Ishikawa (cell line): ENCODE measurements at regions not wholly inside any gene's neighbourhood (a gene's known extent, or its start where the extent isn't known, plus 50 kb on each side); places are given as distances from the start of the nearest gene placed in this dataset.

Experiments used
- CEBPB ChIP-seq: IDR thresholded peaks from 2 replicates; pipeline ENCODE4 v1.6.1; 2012
- CREB1 ChIP-seq: IDR thresholded peaks from 2 replicates; pipeline ENCODE4 v1.6.1; 2012; ENCODE audit warnings: low read depth
- EGR1 ChIP-seq: IDR thresholded peaks from 2 replicates; pipeline ENCODE4 v1.6.1; 2012
- EP300 ChIP-seq: IDR thresholded peaks from 2 replicates; pipeline ENCODE4 v1.6.1; 2012; ENCODE audit warnings: borderline replicate concordance
- FOXM1 ChIP-seq: IDR thresholded peaks from 2 replicates; pipeline ENCODE4 v1.6.1; 2012; ENCODE audit warnings: low read depth, borderline replicate concordance
- NFIC ChIP-seq: IDR thresholded peaks from 2 replicates; pipeline ENCODE4 v1.6.1; 2012
- RAD21 ChIP-seq: IDR thresholded peaks from 2 replicates; pipeline ENCODE4 v1.6.1; 2012; ENCODE audit warnings: low read depth
- TAF1 ChIP-seq: IDR thresholded peaks from 2 replicates; pipeline ENCODE4 v1.6.1; 2012; ENCODE audit warnings: low read depth, mild to moderate bottlenecking
- TCF12 ChIP-seq: IDR thresholded peaks from 2 replicates; pipeline ENCODE4 v1.6.1; 2012; ENCODE audit warnings: low read depth
- TEAD4 ChIP-seq: IDR thresholded peaks from 2 replicates; pipeline ENCODE4 v1.6.1; 2012
- YY1 ChIP-seq: IDR thresholded peaks from 2 replicates; pipeline ENCODE4 v1.6.1; 2012; ENCODE audit warnings: low read depth
- ZBTB7A ChIP-seq: IDR thresholded peaks from 2 replicates; pipeline ENCODE4 v1.6.1; 2012; ENCODE audit warnings: low read depth
- TF ChIP-seq, protein P1 (sequence below): IDR thresholded peaks from 2 replicates; pipeline ENCODE4 v1.6.1; 2012
- TF ChIP-seq, protein P2 (sequence below): IDR thresholded peaks from 2 replicates; pipeline ENCODE4 v1.6.1; 2012
- TF ChIP-seq, protein P3 (sequence below): IDR thresholded peaks from 2 replicates; pipeline ENCODE4 v1.6.1; 2012; ENCODE audit warnings: low read depth, mild to moderate bottlenecking

DNA sequence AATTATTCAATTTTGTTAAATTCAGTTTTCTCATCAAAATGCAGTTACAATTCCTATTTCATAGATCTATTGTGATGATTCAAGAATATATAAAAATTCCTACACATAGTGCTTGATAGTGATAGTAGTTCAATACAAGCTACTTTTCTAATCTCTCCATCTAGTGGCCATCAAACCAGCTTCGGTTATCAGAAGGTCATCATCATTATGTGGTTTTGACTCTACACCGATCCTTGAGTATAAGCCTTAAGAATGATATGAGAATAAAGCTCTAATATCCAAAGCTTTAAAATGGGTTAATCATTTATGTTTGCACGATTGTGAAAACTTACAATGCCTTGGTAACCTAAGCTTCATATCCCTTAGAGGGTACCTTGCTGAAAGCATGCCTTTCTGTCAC is 167.5 kb upstream of the PREP start:
- TF ChIP-seq, protein P1, sequence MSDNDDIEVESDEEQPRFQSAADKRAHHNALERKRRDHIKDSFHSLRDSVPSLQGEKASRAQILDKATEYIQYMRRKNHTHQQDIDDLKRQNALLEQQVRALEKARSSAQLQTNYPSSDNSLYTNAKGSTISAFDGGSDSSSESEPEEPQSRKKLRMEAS, result no peak
- no peak for TF ChIP-seq EGR1
- TF ChIP-seq EP300, result no peak
- TF ChIP-seq CEBPB, result no peak
- TF ChIP-seq, protein P2, sequence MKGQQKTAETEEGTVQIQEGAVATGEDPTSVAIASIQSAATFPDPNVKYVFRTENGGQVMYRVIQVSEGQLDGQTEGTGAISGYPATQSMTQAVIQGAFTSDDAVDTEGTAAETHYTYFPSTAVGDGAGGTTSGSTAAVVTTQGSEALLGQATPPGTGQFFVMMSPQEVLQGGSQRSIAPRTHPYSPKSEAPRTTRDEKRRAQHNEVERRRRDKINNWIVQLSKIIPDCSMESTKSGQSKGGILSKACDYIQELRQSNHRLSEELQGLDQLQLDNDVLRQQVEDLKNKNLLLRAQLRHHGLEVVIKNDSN, result no peak
- TF ChIP-seq YY1, result no peak
- TF ChIP-seq FOXM1, result no peak
- no peak for TF ChIP-seq ZBTB7A
- no peak for TF ChIP-seq CREB1
- TF ChIP-seq RAD21, result no peak

DNA sequence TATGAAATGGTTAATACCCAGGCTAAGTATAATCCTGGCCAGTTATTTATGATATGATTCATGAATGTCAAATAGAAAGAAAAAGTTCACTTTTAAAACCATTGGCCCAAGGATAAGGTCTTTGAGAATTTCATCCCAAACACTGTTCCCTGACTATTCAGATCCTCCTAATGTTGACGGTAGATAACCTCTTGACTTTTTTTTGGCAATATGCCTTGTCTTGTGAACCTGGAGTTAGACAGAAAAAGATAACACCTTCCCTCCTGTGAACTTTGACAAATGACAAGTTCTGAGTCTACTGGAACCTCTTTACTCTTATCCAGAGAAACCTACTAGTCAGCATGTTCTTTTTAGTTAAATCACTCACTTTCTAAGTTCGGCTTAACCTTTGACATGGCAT is 166.8 kb upstream of the PREP start:
- TF ChIP-seq, protein P1, result no peak
- TF ChIP-seq EP300 (no peak), RAD21 (no peak), EGR1 (no peak), ZBTB7A (no peak), TEAD4 (no peak), YY1 (no peak), TAF1 (no peak), NFIC (no peak), FOXM1 (no peak), TCF12 (no peak), CEBPB (no peak), CREB1 (no peak)
- TF ChIP-seq, protein P2, result no peak
- TF ChIP-seq, protein P3, sequence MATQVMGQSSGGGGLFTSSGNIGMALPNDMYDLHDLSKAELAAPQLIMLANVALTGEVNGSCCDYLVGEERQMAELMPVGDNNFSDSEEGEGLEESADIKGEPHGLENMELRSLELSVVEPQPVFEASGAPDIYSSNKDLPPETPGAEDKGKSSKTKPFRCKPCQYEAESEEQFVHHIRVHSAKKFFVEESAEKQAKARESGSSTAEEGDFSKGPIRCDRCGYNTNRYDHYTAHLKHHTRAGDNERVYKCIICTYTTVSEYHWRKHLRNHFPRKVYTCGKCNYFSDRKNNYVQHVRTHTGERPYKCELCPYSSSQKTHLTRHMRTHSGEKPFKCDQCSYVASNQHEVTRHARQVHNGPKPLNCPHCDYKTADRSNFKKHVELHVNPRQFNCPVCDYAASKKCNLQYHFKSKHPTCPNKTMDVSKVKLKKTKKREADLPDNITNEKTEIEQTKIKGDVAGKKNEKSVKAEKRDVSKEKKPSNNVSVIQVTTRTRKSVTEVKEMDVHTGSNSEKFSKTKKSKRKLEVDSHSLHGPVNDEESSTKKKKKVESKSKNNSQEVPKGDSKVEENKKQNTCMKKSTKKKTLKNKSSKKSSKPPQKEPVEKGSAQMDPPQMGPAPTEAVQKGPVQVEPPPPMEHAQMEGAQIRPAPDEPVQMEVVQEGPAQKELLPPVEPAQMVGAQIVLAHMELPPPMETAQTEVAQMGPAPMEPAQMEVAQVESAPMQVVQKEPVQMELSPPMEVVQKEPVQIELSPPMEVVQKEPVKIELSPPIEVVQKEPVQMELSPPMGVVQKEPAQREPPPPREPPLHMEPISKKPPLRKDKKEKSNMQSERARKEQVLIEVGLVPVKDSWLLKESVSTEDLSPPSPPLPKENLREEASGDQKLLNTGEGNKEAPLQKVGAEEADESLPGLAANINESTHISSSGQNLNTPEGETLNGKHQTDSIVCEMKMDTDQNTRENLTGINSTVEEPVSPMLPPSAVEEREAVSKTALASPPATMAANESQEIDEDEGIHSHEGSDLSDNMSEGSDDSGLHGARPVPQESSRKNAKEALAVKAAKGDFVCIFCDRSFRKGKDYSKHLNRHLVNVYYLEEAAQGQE, result no peak

DNA sequence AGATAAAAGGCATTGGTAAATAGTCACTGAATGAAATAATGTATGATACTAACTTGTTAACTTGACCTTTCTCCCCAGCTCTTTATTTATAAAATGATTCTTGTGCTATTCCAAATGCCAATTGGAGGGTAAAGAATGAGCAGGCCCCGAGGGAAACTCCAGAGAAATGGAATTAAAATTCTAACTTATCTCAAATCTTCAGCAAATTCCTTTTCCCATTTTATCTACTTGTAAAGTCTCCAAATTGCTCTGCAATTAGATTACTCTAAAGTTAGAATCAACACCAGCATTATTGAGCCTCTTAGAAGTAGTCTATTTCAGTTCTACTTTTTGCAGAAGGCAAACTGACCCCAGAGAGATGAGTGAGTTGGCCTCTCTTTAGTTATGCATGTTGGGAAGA is 165.9 kb upstream of the PREP start:
- TF ChIP-seq ZBTB7A (no peak), YY1 (no peak), EGR1 (no peak), EP300 (no peak), CEBPB (no peak), NFIC (no peak), CREB1 (no peak), TEAD4 (no peak)

DNA sequence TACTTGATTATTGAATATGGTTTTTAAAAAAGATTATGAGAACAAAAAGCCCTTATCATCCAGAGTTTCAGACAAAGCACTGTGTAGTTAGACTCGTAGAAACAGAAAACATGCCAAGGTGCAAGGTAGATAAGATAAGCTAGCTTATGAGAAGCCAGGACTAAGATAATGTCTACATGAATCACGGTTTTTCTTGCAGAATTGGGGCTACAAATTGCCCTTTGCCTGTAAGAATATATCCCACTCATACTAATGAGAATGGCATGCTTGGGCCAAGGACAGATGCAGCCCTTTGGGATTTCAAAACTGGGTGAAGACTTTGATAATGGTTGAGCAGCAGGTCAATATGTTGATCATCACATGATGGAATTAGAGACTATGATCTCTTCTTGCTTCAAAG is 165.3 kb upstream of the PREP start:
- TF ChIP-seq TAF1 (no peak), TEAD4 (no peak)
- TF ChIP-seq, protein P1, result no peak

DNA sequence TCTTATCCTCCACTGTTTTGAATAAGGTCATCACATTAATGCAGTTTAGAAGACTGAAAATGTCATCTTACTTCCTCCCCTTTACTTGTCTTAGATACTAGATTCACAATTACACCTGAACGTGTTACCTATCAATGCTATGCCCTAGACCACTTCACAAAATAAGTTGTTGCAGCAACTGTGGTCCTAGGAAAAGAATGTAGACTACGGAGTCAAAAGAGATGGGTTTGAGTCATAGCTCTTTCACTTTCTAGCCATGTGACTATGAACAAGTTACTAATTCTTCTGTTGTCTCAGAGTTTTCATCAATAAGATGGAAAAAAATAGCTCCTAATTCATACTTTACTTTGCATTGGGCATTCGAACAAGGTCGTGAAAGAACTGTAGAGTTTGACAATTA is 164.3 kb upstream of the PREP start:
- no peak for TF ChIP-seq TAF1
- no peak for TF ChIP-seq ZBTB7A
- TF ChIP-seq, protein P3, result no peak
- TF ChIP-seq NFIC, result no peak
- no peak for TF ChIP-seq TCF12
- TF ChIP-seq YY1, result no peak
- TF ChIP-seq, protein P2, result no peak
- no peak for TF ChIP-seq FOXM1
- TF ChIP-seq EP300, result no peak

DNA sequence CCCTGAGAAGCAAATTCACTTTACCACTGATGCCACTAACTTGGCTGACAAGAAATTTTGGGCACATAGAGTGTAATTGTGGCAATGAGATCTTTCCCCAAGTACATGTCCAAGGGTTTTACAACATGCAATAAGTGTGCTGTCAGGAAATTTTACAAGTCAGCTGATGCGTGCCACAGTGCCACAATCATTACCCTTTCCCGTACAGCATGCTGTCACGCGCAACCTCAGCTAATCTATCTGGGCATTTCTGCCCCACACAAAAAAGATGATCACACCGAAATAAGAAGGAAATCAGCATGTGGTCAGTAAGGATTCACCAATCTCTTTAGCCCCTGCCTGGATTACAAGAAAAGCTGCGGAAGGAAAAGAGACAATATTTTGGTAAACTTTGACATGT is 163.6 kb upstream of the PREP start:
- TF ChIP-seq NFIC (no peak), RAD21 (no peak), EGR1 (no peak), YY1 (no peak), TCF12 (no peak), CEBPB (no peak), TEAD4 (no peak), EP300 (no peak)
- TF ChIP-seq, protein P2, result no peak
- TF ChIP-seq, protein P1, result no peak
- TF ChIP-seq, protein P3, result no peak
